GM12875 (cell line): ENCODE measurements at regions not wholly inside any gene's neighbourhood (a gene's known extent, or its start where the extent isn't known, plus 50 kb on each side); places are given as distances from the start of the nearest gene placed in this dataset.

Source experiments
- H3K4me3 ChIP-seq: one replicate; pipeline ENCODE4 v1.5.1; 2011; ENCODE audit warnings: low read depth, low read length, control low read depth
- TF ChIP-seq, protein P1 (sequence below): IDR thresholded peaks from 2 replicates; pipeline ENCODE4 v1.5.1; 2011; ENCODE audit warnings: low read depth, mild to moderate bottlenecking, control low read depth, inconsistent platforms, low read length, moderate library complexity, borderline replicate concordance; ENCODE audit not compliant: insufficient read depth

DNA sequence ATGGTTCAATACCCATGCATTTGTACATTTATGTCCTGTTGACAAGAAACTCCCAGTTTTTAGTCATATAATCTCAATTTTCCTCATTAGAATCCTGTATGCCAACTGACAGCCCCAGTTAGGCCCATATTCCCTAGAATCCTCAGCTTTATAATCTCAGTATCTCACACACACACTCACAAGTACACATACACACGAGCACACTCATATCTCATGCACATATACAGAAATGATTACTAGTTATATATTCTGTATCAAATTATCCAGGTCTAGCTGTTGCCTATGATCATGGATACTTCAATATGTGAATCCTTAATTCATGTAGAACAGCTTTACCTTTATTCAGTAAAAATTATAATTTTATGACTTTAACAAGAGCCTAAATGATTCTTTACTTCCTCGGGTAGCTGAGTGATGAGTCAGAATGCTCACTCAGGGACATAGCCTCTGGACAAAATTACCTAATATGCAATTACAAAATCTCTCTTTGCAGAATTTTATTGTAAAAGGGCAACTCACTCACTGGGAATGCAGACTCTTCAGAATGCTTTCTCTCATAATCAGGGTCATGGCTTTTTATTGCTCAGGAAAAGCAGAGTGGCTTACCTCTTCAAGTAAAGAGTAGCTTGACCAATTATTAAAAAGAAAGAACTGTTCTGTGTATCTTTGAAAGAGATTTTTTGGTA, 193.6 kb upstream of the PIK3C3 start:
- TF ChIP-seq, protein P1, sequence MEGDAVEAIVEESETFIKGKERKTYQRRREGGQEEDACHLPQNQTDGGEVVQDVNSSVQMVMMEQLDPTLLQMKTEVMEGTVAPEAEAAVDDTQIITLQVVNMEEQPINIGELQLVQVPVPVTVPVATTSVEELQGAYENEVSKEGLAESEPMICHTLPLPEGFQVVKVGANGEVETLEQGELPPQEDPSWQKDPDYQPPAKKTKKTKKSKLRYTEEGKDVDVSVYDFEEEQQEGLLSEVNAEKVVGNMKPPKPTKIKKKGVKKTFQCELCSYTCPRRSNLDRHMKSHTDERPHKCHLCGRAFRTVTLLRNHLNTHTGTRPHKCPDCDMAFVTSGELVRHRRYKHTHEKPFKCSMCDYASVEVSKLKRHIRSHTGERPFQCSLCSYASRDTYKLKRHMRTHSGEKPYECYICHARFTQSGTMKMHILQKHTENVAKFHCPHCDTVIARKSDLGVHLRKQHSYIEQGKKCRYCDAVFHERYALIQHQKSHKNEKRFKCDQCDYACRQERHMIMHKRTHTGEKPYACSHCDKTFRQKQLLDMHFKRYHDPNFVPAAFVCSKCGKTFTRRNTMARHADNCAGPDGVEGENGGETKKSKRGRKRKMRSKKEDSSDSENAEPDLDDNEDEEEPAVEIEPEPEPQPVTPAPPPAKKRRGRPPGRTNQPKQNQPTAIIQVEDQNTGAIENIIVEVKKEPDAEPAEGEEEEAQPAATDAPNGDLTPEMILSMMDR: no peak
- H3K4me3 ChIP-seq: no peak overlapping the region

GRCh38 chr18:41758534-41758933, 196.5 kb upstream of the PIK3C3 start:
- TF ChIP-seq, protein P1: no peak
- H3K4me3 ChIP-seq: no peak overlapping the region

GRCh38 chr18:41756141-41756540, 198.9 kb upstream of the PIK3C3 start:
- TF ChIP-seq, protein P1: no peak
- H3K4me3 ChIP-seq: no peak overlapping the region

GRCh38 chr18:41754332-41754731, 200.7 kb upstream of the PIK3C3 start:
- no peak overlapping the region for H3K4me3 ChIP-seq
- TF ChIP-seq, protein P1: no peak

- TF ChIP-seq, protein P1: no peak
- no peak overlapping the region for H3K4me3 ChIP-seq
Observed at GRCh38 chr18:41753826-41754225, 201.2 kb upstream of the PIK3C3 start.

GRCh38 chr18:41752826-41753225, 202.2 kb upstream of the PIK3C3 start:
- TF ChIP-seq, protein P1: no peak
- no peak overlapping the region for H3K4me3 ChIP-seq

GRCh38 chr18:41751652-41752051, 203.4 kb upstream of the PIK3C3 start:
- no peak overlapping the region for H3K4me3 ChIP-seq
- TF ChIP-seq, protein P1: no peak
